HFFc6 (cell line): ENCODE measurements at regions not wholly inside any gene's neighbourhood (a gene's known extent, or its start where the extent isn't known, plus 50 kb on each side); places are given as distances from the start of the nearest gene placed in this dataset.

Source experiments
- DNase-seq: peaks from one replicate; pipeline ENCODE4 v3.0.0-alpha.2; 2018
- H3K27ac Mint-ChIP-seq: 2 replicates; pipeline ENCODE4 v1.8.0; 2020; ENCODE audit warnings: mild to moderate bottlenecking, mixed read lengths
- H3K27me3 Mint-ChIP-seq: 2 replicates; pipeline ENCODE4 v1.8.0; 2021; ENCODE audit warnings: mild to moderate bottlenecking, moderate library complexity, mixed read lengths; ENCODE audit not compliant: insufficient read depth
- H3K36me3 Mint-ChIP-seq: 2 replicates; pipeline ENCODE4 v1.8.0; 2021; ENCODE audit warnings: low read depth, mixed read lengths
- H3K4me1 Mint-ChIP-seq: 2 replicates; pipeline ENCODE4 v1.8.0; 2020; ENCODE audit warnings: low read depth, mixed read lengths
- H3K4me3 Mint-ChIP-seq: 2 replicates; pipeline ENCODE4 v1.8.0; 2020; ENCODE audit warnings: mild to moderate bottlenecking, moderate library complexity, mixed read lengths
- H3K9me3 Mint-ChIP-seq: 2 replicates; pipeline ENCODE4 v1.8.0; 2020; ENCODE audit warnings: mild to moderate bottlenecking, mixed read lengths
- TF ChIP-seq, protein P1 (sequence below): fragments of 200-600 bp; sonication (generic); IDR thresholded peaks from 2 replicates; pipeline ENCODE4 v1.5.0; 2021; ENCODE audit warnings: antibody characterized with exemption, mild to moderate bottlenecking

DNA sequence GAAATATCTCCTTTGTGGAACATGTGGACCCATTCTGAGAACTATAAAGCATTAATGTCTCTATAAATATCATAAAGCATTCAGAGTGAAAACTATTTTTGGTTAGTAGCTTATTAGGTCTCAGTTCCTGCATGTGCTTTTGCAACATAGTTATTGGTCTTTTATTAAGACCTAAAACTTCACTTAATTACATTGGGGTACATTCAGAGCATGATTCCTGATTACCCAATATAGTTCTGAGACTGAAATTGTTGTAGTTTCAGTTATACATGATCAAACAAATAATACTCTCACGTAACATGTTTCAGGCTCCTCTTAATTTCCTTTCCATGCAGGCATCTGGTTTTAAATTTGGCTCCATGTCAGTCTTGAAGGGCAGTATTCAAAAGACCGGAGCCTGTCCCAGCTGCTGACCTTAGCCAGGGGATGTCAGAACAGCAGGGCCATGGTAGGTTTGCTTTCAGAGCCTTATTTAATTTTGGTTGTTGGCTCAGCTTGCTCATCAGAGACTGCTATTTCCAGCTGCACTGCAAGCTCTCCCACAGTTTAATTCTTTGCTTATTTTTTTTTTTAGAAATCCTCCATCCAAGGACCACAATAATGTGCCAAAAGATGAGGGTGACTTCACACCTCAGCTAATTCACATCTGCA is 447.8 kb upstream of the FZD8 start:
- H3K9me3 Mint-ChIP-seq = peaks cover 1% of the 10 kb centered on the region
- no peaks in the 10 kb centered on the region for H3K27me3 Mint-ChIP-seq
- no peak overlapping the region for H3K4me3 Mint-ChIP-seq
- no peak for DNase-seq
- H3K27ac Mint-ChIP-seq = no peak overlapping the region
- H3K4me1 Mint-ChIP-seq = no peaks in the 10 kb centered on the region
- H3K36me3 Mint-ChIP-seq = no peaks in the 10 kb centered on the region
- TF ChIP-seq, protein P1, sequence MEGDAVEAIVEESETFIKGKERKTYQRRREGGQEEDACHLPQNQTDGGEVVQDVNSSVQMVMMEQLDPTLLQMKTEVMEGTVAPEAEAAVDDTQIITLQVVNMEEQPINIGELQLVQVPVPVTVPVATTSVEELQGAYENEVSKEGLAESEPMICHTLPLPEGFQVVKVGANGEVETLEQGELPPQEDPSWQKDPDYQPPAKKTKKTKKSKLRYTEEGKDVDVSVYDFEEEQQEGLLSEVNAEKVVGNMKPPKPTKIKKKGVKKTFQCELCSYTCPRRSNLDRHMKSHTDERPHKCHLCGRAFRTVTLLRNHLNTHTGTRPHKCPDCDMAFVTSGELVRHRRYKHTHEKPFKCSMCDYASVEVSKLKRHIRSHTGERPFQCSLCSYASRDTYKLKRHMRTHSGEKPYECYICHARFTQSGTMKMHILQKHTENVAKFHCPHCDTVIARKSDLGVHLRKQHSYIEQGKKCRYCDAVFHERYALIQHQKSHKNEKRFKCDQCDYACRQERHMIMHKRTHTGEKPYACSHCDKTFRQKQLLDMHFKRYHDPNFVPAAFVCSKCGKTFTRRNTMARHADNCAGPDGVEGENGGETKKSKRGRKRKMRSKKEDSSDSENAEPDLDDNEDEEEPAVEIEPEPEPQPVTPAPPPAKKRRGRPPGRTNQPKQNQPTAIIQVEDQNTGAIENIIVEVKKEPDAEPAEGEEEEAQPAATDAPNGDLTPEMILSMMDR = no peak

DNA sequence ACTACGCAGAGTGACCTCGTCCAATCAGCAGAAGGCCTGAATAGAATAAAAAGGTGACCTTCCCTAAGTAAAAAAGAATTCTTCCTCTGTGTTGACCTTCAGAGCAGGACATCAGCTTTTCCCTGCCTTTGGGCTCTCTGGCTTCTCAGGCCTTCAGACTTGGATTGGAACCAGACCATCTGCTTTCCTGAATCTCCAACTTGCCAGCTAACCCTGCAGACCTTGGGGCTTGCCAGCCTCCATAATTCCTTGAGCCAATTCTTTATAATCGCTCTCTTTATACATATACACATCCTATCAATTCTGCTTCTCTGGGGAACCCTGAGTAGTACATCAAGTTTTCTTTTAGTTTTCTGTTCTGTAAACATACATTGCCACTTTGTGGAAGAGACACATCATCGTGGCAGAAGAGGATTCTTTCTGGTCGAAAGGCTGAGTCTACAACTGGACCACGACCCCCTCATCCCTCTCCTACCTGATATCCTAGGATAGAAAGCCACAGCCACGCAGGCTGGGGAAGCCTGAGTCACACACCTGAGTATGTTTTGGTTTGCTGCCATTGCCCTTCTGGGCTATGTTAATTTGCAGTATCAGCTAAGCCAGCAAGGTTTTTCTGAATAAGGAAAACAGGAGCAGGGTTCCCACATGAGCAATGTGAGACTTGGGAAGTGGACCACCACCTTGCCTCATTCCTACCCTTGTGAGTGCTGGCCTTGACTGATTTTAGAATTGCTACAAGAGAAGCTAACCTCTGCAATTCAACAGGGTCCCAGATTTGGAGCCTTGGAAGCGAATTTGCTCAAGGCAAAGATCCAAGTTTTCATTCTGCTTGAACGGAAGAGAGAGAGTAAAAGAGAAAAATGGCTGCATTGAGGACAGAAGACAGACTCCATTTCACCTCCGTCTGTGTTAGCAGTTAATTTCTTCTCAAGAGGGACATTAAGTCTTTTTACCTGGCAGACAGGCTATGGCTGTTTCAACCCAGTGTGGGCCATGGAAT is 445.2 kb upstream of the FZD8 start:
- H3K27me3 Mint-ChIP-seq = no peaks in the 10 kb centered on the region
- H3K4me1 Mint-ChIP-seq = no peaks in the 10 kb centered on the region
- no peak for DNase-seq
- no peaks in the 10 kb centered on the region for H3K36me3 Mint-ChIP-seq
- H3K4me3 Mint-ChIP-seq = no peak overlapping the region
- no peak overlapping the region for H3K27ac Mint-ChIP-seq
- TF ChIP-seq, protein P1 = no peak
- peaks cover 9% of the 10 kb centered on the region for H3K9me3 Mint-ChIP-seq

DNA sequence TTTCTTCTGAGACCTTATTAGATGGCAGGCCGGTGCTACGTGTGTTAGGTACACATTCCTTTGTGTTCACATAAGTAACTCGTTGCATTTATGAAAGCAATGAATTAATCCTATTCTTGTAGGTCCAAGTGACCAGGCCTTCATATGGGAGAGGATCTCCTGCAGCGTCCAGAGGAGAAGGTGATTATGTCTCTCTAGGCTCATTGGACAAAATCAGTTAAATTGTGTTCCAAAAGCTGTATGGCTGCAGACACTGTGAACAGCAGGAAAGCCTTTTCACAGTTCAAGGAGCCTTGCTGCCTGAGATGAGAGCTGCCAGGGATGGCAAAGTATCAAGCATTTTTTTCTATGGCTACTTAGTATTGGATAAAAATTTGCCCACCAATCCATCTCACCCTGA is 433.1 kb upstream of the FZD8 start:
- H3K27ac Mint-ChIP-seq = no peak overlapping the region
- no peak for DNase-seq
- H3K4me3 Mint-ChIP-seq = no peak overlapping the region
- no peaks in the 10 kb centered on the region for H3K4me1 Mint-ChIP-seq
- H3K9me3 Mint-ChIP-seq = peaks cover 9% of the 10 kb centered on the region; the same call in 1 of the 2 replicates
- TF ChIP-seq, protein P1 = no peak
- no peaks in the 10 kb centered on the region for H3K27me3 Mint-ChIP-seq
- no peaks in the 10 kb centered on the region for H3K36me3 Mint-ChIP-seq

DNA sequence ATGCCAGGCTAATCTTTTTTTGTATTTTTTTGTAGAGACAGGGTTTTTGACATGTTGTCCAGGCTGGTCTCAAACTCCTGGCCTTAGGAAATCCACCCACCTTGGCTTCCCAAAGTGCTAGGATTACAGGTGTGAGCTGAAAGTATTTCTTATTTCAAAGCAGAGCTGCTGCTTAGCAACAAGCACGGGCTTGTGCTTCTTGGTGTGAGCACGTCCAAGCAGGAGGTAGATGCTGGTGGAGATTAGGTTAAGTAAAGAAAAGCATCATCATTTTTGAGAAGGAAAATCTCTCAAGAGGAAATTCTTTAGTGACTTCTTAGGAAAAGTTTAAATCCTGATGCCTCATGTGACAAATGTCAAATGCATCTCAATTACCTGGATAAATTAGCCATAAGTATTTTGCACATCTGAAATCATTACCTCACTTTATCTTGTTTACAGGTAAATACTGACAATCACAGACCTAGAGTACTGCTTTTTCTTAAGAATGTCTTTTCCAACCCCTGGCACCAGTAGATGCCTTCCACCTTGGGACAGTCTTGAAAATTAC is 431.8 kb upstream of the FZD8 start:
- TF ChIP-seq, protein P1 = no peak
- H3K9me3 Mint-ChIP-seq = peaks cover 9% of the 10 kb centered on the region; the same call in 1 of the 2 replicates
- no peak for DNase-seq

DNA sequence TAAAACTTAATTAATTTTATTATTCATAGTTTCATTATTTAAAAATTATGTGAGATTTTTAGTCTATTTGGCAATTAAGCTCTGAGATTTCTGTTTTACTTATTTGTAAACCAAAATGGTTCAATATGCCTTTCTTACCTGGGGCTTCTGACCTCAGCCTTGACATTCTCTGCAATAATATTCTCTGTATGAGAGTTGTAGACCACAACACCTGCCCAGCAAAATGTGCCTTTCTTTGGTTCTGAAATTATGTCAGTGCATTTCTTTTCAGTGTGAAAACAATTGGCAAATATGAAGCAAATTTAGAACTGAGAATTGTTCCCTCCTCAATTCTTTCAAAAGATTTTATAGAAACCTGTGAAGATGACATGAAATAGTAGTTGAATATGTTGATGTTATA is 426.4 kb upstream of the FZD8 start:
- Mint-ChIP-seq H3K27ac (no peak overlapping the region), H3K9me3 (peaks cover 13% of the 10 kb centered on the region; the same call in 1 of the 2 replicates), H3K4me3 (no peak overlapping the region), H3K36me3 (no peaks in the 10 kb centered on the region), H3K4me1 (no peaks in the 10 kb centered on the region), H3K27me3 (0 out of 2 replicates have a peak, but pooled peaks cover under 1% of the 10 kb centered on the region)
- no peak for DNase-seq
- TF ChIP-seq, protein P1 = no peak

More for the DNA sequence above, 431.8 kb upstream of the FZD8 start:
- Mint-ChIP-seq H3K36me3 (no peaks in the 10 kb centered on the region), H3K4me3 (no peak overlapping the region), H3K27ac (no peak overlapping the region), H3K27me3 (no peaks in the 10 kb centered on the region), H3K4me1 (no peaks in the 10 kb centered on the region)
